ENCODE measurements at regions not wholly inside any gene's neighbourhood (a gene's known extent, or its start where the extent isn't known, plus 50 kb on each side); places are given as distances from the start of the nearest gene placed in this dataset.
A peak's percentile ranks its signal among the peaks of the same experiment; 100 is the strongest.

DNA sequence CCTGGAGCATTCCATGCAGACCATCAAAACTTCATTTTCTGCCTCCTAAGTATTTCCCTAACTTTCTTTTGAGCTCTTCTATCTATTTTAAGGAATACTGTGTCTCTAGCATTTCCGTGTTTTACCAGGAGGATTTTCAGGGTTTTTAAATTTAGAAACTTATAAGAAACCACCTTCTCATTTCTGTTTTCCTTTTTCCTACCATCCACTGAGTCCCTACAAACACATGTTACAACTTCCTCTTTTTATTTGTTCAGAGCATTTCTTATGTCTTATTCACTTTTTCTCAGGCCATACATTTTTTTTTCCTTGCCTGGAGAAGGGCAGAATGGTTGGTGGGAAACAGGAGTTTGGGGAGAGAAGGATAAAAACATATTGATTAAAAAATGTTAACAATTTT is 130.0 kb upstream of the BMP5 start:
- DNase-seq (ENCODE audit: low read depth) = no peak

DNA sequence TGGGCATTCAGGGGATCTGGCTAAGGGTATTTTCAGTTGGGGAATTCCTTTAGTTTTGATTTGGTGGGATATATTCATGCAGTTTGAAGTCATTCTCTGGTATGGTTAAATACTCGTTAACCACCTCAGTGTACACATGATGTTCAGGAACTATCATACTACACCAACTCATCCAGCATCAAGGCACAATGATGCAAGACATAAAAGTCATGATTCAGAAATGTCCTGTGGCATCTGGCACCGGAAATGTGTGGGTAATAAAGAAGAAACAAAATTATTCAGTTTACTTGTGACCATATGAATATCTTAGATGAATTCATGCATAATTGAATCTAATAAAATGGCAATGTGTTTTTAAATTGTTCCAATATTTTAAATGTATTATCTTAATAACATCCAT is 129.0 kb upstream of the BMP5 start:
- DNase-seq (ENCODE audit: low read depth) = peak; percentile 57

DNA sequence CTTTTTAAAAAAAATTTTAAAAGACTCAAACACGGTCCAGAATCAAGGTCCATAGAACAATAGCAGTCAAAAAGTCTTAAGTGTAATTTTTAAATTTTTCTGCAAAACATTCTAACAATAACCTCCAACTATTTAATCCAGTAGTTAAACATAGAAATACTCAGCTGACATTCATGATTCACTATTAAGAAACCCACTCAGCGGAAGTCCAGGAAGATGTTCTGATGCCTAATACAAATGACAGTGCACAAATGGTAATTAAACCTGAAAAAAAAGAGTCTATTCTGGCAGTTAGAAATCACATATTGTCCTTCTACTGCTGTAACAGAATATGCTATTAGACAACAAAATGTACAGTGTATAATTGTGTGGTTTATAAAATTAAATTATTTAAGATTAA is 128.2 kb upstream of the BMP5 start:
- no peak for DNase-seq (ENCODE audit: low read depth)

DNA sequence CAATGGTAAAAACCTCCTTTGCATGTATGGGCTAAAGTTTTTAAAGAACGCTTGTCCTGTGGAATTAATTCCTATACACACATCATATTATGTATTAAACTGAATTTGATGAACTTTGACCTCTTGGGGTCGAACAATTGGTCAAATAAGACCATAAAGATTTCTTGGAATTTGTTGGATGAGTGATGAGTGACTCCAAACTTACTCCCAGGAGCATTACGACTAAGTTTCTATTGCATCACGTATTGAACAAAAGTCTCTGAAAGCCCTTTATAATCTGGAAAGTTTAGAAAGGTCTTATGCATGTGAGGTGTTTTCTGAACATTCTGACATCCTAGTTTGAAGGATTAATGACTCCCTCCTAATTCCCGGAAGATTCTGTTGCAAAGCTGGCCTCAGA is 126.9 kb upstream of the BMP5 start:
- no peak for DNase-seq (ENCODE audit: low read depth)

DNA sequence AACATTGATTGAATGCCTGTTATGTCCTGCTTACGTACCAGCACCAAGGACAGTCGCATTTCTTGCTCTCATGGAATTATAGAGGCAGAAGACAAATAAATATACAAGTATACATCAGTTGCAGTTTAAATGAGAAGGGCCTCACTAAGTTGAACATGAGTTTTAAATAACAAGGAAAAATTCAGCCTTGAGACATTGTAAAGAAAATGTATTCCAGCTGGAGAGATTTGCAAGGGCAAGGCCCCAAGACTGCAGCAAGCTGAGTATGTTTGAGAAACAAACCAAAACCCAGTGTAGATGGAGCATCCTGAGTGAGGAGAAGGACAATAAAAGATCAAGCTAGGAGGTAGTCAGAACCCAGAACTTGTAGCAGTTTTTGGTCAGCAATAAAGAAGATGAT is 123.2 kb upstream of the BMP5 start:
- no peak for DNase-seq (ENCODE audit: low read depth)

DNA sequence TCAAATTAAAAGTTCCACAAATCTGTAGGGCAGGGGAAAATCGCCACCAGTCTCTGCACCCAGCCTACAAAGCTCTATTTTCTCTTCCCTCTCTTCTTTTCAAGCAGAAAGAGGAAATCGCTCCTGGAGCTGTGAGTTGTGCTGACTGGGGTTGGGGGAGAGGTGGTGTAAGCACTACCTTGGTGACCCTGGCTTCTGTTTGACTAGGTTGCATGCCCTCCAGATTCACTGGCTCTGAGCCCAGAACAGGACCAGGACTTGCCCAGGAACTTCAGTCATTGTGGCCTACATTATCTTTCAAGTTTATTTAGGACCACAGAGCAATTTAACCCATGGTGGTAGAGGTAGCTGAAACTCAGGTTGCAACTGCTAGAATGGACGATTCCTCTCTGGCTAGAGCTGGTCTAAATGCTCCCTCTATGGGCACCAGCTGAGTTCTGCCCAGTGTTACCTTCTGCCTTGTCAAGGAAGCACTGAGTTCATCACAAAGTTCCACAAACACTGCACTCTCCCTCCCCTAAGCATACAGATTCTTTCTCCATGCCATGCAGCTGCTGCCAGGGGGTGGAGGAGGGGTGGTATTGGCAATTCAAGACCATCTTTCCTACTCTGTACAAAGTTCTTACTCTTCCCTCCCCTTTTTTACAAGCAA is 122.0 kb upstream of the BMP5 start:
- no peak for DNase-seq (ENCODE audit: low read depth)

DNA sequence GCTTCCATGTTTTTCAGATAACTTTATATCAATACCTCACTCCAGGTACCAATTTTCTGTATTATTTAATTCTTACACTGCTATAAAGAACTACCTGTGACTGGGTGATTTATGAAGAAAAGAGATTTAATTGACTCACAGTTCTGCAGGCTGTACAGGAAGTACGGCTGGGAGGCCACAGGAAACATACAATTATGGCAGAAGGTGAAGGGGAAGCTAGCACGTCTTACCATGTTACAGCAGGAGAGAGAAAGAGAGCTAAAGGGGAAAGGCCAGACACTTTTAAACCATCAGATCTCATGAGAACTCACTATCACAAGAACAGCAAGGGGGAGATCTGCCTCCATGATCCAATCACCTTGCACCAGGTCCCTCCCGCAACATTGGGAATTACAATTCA is 119.1 kb upstream of the BMP5 start:
- DNase-seq (ENCODE audit: low read depth) = no peak

DNA sequence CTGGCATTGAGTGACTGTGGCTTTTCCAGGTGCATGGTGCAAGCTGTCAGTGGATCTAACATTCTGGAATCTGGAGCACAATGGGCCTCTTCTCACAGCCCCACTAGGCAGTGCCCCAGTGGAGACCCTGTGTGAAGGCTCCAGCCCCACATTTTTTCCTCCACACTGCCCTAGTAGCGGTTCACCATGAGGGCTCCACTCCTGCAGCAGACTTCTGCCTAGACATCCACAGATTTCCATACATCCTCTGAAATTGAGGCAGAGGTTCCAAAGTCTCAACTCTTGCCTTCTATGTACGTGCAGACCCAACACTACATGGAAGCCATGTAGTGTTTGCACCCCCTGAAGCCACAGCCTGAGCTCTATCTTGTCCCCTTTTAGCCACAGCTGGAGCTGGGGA is 118.0 kb upstream of the BMP5 start:
- no peak for DNase-seq (ENCODE audit: low read depth)

DNA sequence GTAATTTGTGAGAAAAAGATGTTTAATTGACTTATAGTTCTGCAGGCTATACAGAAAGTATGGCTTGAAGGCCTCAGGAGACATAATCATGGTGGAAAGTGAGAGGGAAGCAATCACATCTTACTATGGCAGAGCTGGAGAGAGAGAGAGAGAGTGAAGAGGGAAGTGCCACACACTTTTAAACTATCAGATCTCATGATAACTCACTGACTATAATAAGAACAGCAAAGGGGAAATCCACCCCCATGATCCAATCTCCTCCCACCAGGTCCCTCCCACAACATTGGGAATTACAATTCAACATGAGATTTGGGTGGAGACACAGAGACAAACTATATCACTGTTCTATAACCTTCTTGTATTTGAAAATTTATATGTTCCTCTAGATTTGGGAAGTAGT is 117.2 kb upstream of the BMP5 start:
- DNase-seq (ENCODE audit: low read depth) = no peak

DNA sequence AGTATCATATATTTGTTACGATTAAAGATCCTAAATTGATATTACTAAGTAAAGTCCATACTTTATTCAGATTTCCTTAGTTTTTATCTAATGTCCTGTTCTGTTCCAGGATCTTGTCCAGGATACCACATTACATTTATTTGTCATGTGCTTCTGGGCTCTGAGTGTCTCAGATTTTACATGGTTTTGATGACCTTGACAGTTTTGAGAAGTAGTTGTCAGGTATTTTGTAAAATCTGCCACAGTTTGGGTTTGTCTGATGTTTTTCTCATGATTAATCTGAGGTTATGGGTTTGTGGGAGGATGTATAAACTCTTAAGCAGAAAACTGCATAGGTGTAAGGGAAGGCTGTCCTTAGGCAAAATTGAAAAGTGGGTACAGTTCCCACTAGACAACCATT is 109.9 kb upstream of the BMP5 start:
- DNase-seq (ENCODE audit: low read depth) = no peak

DNA sequence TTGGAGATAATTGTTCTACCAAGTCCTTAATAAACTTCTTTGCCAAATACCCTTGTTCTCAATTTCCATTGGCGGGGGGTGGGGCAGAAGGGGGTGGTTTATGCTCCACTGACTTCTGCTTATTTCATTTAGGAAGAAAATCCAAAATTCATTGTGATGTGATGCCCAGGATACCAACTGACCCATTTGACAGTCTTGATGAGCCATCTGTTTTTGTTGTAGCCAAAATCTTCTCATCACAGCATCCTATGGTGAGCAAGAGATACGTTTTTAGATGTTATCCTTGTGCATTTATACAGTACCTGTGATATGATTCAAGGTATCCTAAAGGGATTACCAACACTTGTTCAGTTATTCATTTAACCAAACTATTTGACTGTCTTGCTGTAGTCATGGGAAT is 108.5 kb upstream of the BMP5 start:
- no peak for DNase-seq (ENCODE audit: low read depth)

DNA sequence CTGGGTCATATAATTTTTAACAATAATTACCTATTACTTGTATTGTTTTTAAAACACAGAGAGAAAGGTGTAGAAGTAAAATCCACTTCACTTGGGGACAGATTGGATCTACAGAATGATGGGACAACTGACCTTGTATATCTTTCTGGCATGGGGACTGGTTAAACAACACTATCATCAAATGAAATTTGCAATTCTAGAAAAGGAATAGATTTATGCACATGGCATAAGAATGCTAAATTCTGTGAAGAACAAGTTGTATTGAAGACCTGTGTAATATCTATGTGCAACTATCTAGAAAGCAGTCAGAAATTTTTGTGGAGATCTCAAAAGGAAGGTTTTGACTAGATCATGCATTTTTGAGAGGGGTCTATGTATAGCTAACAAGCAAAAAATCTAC is 106.3 kb upstream of the BMP5 start:
- DNase-seq (ENCODE audit: low read depth) = no peak

DNA sequence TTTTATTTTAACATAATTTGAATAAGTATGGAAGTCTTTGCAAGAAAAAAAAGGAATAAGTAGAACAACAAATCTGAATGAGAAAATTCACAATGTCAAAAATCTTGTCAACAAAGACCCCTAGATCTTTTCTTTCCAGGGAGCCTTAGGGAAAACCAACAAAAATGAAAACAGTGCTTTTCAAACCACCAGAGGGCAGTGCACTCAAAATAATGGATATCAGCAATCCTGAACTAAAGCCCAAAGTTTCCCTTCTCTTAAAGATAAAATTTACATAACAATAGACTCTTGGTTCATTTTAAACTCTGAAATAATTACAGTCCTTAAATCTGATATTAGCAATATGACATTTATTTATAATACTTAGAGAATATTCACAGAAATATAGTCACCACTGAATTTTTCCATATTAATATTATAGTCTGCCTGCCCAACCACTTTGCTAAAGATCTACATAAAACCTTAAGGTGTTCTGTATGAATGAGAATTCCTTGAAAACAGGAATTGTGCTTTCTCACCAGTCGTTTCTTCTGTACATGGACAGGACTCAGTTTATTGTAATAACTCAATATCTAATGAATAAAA is 105.3 kb upstream of the BMP5 start:
- peak; percentile 34 for DNase-seq (ENCODE audit: low read depth)

DNA sequence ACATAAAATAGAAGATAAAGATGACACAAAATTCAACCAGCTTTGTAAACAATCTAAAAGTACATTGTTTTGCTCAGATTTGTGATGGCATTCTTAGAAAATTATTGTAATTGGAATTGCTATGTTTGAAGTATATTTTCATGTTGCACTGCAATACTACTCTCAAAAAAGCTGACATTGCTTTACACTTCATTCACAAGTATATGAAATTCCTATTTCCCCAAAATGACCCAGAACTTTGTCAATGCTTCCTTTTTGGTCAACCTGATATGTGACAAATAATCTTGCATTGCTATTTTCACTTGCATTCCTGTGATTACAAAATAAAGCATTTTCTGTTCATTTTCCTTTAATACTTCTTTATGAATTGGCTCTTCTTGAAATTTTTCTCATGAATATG is 104.1 kb upstream of the BMP5 start:
- DNase-seq (ENCODE audit: low read depth) = no peak

DNA sequence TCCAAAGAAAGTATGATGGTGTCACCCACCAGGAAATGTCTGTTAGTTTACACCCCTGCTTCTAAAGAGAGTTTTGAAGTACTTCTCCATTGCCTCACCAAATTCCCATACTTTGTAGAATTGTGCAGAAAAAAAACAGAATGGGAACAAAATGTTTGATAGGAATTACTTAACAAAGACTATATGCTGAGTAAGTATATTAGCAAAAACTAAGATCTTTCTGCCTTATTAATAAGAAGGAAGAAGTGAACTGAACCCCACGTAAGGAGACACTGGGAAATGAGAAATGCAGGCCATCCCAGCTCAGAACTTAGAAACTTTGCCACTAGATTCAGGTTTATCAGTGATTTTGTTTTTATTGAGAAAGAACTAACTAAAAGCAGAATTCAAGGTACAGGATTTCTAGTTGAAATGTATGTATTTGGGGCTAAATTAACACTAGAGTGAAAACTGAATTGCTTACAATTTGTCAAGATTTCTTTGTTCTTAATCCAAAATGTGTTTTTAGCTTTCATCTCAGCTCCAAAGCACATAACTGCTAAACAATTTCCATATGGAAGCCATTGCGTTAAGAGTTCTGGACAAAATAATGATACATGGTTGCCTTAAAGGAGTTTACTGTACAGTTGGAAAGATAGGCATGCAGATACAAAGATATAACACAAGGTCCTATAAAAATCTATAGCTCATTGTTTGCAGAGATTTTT is 102.7 kb upstream of the BMP5 start:
- DNase-seq (ENCODE audit: low read depth) = no peak

DNA sequence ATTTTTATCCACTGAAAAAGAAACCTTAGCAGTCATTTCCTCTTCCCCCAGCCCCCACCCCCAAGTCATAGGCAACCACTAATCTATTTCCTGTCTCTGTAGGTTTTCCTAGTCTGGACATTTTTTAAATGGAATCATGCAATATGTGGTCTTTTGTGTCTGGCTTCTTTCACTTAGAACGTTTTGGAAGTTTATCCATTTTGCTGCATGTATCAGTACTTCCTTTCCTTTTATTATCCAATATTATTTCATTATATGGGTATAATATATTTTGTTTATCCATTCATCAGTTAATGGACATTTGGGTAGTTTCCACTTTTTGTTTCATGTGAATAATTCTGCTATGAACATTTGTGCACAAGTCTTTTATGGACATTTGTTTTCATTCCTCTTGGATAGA is 99.3 kb upstream of the BMP5 start:
- DNase-seq (ENCODE audit: low read depth) = no peak

DNA sequence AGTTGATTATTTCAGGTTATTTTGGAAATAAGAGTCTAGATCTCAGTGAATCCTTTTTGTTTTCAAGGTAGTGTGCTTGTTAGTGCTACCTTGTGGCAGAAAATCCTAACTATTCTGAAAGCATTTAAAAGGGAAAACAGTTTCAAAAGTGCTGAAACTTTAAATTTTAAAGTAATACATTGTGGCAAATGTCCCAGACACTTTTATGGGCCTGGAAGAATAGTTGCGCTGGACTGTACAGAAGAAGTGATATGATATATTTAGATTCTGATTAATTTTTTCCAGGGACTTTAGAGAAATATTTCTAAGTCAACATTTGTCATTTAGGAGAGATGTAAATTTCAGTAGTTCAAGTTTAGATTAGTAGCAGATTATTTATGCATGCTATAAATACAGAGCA is 96.7 kb upstream of the BMP5 start:
- no peak for DNase-seq (ENCODE audit: low read depth)

DNA sequence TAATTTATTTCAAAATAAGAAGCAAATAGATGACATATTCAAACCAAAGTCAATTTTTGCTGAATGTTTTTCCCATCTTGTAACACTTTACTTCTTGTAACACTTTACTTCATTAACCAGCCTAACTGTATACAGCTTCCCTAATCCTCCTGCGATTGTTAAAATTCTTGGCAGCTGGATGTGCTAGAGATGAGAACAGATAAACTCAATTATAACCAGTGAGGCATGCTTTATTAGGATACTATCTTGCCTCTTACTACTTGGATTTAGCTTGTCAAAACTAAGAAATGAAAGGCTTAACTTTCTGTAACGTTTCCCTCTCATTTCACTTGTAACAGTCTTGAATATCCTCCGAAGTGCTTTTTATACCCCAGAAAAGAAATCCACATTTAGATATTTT is 94.1 kb upstream of the BMP5 start:
- no peak for DNase-seq (ENCODE audit: low read depth)

DNA sequence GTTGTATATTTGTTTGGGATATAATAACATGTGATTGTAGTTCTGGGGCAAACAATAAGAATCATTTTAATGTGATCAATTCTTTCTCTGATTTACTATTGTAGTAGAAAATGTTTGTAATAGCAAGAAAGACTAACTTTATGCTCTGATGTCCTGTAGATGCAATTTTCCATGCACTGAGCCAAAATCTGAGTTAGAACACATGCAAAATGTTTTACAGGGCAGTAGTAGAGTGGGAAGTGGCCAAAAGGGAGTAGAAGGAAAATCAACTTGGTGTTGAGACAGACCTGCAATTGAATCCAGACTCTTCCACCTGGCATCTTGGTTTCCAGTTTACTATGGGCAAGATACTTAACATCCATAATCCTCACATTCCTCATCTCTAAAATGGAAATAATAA is 93.5 kb upstream of the BMP5 start:
- DNase-seq (ENCODE audit: low read depth) = no peak

DNA sequence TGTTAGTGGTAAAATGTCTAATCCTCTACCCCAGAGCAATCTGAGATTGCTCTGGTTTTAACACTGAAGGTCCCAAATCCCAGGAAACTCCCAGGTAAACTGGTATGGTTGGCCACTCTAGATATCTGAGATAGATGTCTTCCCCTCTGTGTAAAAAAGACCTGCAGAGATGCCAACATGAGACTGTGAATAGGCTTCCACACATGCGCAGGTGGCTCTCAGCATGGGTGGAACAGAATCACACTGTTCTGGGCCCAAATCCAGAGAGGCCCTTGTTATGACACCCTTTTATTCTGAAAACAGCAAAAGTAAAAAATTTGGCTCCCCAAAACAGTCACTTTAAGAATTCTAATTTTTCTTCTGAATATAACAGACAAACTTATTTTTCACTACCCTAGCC is 88.7 kb upstream of the BMP5 start:
- no peak for DNase-seq (ENCODE audit: low read depth)

DNA sequence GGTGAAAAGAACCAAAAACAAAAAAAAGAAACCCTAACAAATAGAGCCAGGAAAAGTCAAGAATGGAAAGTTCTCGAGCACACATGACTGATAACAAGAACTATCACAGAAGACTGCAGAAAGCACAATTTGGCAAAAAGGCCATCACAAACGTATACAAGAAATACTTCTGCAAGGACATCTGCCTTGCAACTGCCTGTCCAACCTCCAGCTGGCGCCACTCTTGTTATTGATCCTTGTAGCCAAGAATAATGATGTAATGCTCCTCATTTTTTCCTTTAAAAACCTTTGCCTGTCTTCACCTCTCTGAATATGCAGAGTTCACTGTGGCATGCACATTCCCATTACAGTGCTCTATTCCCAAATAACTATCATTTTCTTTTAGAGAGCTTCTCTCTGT is 87.9 kb upstream of the BMP5 start:
- DNase-seq (ENCODE audit: low read depth) = no peak

DNA sequence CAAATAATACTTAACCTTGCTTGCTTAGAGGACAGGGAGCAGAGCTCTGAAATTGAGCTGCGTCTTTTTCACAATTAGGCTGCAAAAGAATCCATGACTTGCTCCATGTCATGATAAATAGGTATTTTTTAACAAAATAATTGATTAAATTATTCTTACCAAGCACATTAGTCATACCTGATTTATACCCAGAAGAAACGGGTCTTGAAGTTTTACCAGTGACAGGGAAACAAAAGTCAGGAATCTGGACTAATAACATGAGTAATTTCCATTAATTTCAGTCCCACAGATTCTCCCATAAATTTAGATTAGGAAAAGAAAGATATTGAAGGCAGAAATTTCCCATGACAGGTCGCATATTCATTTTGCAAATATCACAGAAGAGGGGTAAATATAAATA is 85.0 kb upstream of the BMP5 start:
- DNase-seq (ENCODE audit: low read depth) = no peak

DNA sequence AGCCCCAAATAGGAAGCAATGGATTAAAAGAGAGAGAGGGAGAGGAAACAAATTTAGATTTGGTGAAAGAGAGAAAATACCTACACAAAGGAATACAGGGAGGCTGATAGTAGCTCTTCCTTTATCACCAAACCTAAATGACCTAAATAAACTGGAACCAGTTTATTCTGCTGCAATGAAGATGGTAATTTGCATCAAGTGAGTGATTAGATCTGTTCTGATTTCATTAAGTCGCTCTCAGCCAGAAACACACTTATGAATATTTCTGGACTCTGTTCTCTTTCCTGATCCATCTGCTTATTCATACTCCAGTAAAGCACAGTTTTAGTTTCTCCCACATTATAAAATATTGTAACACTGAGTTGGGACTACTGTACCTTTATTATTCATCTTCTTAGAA is 83.4 kb upstream of the BMP5 start:
- DNase-seq (ENCODE audit: low read depth) = no peak

DNA sequence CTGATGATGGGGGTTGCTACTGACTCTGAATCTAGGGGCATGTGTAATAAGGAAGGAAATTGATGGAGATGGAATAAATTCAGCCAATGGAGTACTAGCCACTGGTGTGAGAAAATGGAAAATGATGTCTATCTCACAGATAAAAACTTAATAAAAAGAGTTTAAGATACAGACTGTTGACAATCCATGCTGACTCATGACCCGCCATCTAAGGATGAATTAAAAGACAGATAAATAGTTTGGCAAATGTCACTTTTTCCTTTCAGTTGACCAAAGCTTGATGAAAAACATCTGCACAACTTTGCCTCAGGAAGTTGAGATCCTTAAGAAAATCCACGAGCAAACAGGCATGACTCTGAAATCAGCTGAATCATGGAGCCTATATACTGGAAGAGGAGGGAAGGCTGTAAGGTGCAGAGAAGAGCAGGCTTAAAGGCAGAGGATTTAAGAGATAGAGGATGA is 82.6 kb upstream of the BMP5 start:
- DNase-seq (ENCODE audit: low read depth) = peak; percentile 82

Measured in RPMI7951 (cell line).